A549 (cell line): ENCODE measurements at regions not wholly inside any gene's neighbourhood (a gene's known extent, or its start where the extent isn't known, plus 50 kb on each side); places are given as distances from the start of the nearest gene placed in this dataset.

Experiments
- ATAC-seq, 2 experiments: fragments of 200-7000 bp in 1 of 2; fragments of >200 bp in 1 of 2; cut with Nextera tagmentation in 1 of 2; cut with Tn5 transposase in 1 of 2; 3 replicates each; pipeline versions ENCODE4 v1.8.0 to v1.9.1; 2018 to 2020; ENCODE audit warnings: mild to moderate bottlenecking in 1 of 2, moderate library complexity in 1 of 2
- CTCF ChIA-PET: fragments of 300-600 bp; sonication (Branson Sonifier 250); formaldehyde crosslinking; extraction: SDS; loops from one replicate; lab custom pipeline; 2021; ENCODE audit warnings: antibody characterized with exemption, inconsistent platforms; lab: Yijun Ruan, JAX
- POLR2A ChIA-PET: fragments of 350-600 bp; formaldehyde crosslinking; extraction: SDS; loops from one replicate; lab custom pipeline; 2021; ENCODE audit warnings: antibody characterized with exemption, inconsistent platforms; lab: Yijun Ruan, JAX
- DNase-seq, 2 experiments: peaks; one replicate each; pipeline versions ENCODE4 v3.0.0 to v3.0.0-alpha.2; 2011 to 2016; ENCODE audit warnings: low read depth in 1 of 2, low spot score in 1 of 2
- FAIRE-seq: peaks from 2 replicates; lab custom pipeline; 2011; peaks lifted over from hg19 to GRCh38; lab: Jason Lieb, UNC
- H3K27ac ChIP-seq, 2 experiments: fragments of >200 bp; sonication (Bioruptor Twin); formaldehyde crosslinking; 3 replicates each; pipeline ENCODE4 v1.5.1; 2016 to 2017
- H3K4me1 ChIP-seq: fragments of >200 bp; sonication (Bioruptor Twin); formaldehyde crosslinking; 3 replicates; pipeline ENCODE4 v1.6.1; 2016
- H3K4me2 ChIP-seq: fragments of >200 bp; sonication (Bioruptor Twin); formaldehyde crosslinking; 3 replicates; pipeline ENCODE4 v1.6.1; 2016
- H3K4me3 ChIP-seq: fragments of >200 bp; sonication (Bioruptor Twin); formaldehyde crosslinking; 3 replicates; pipeline ENCODE4 v1.5.1; 2016
- H3K9me3 ChIP-seq: fragments of >200 bp; sonication (Bioruptor Twin); formaldehyde crosslinking; 3 replicates; pipeline ENCODE4 v1.6.1; 2016
- CBX8 ChIP-seq: fragments of 200-600 bp; sonication (generic); IDR thresholded peaks from 2 replicates; pipeline ENCODE4 v1.6.1; 2016
- CEBPB ChIP-seq, 2 experiments: fragments of >200 bp in 1 of 2; sonication (Bioruptor Twin) in 1 of 2; formaldehyde crosslinking in 1 of 2; IDR thresholded peaks; 2 replicates each; pipeline ENCODE4 v1.6.1; 2012 to 2016
- EHMT2 ChIP-seq: fragments of 200-600 bp; sonication (generic); IDR thresholded peaks from 2 replicates; pipeline ENCODE4 v1.6.1; 2016; ENCODE audit warnings: antibody characterized with exemption, low read depth, mild to moderate bottlenecking, moderate library complexity
- FOSB ChIP-seq: fragments of 250-450 bp; sonication (Bioruptor Pico); IDR thresholded peaks from 2 replicates; pipeline ENCODE4 v1.5.0; 2020; ENCODE audit warnings: mild to moderate bottlenecking, moderate library complexity
- FOXS1 ChIP-seq: fragments of 250-450 bp; sonication (Bioruptor Pico); IDR thresholded peaks from 2 replicates; pipeline ENCODE4 v1.5.0; 2020; ENCODE audit warnings: mild to moderate bottlenecking, moderate library complexity
- GATA3 ChIP-seq: IDR thresholded peaks from 2 replicates; pipeline ENCODE4 v1.6.1; 2012; ENCODE audit warnings: borderline replicate concordance
- HOXB13 ChIP-seq: fragments of 250-450 bp; sonication (Bioruptor Pico); IDR thresholded peaks from 2 replicates; pipeline ENCODE4 v1.5.0; 2020; ENCODE audit warnings: low read depth, mild to moderate bottlenecking, moderate library complexity
- JUN ChIP-seq, 2 experiments: fragments of >200 bp; sonication (Bioruptor Twin); formaldehyde crosslinking; IDR thresholded peaks; 2 replicates in 1 of 2; 3 replicates in 1 of 2; pipeline ENCODE4 v1.6.1; 2016 to 2017
- JUNB ChIP-seq: fragments of >200 bp; sonication (Bioruptor Twin); formaldehyde crosslinking; IDR thresholded peaks from 2 replicates; pipeline ENCODE4 v1.6.1; 2016
- NR3C1 ChIP-seq: fragments of >200 bp; sonication (Bioruptor Twin); formaldehyde crosslinking; IDR thresholded peaks from 3 replicates; pipeline ENCODE4 v1.6.1; 2017
- POLR2AphosphoS2 ChIP-seq: conservative IDR thresholded peaks from 2 replicates; pipeline ENCODE4 v1.6.1; 2012; ENCODE audit warnings: low read length, improper control_type of control experiment, inconsistent platforms
- RARB ChIP-seq: fragments of 250-450 bp; sonication (Bioruptor Pico); IDR thresholded peaks from 2 replicates; pipeline ENCODE4 v1.8.0; 2021; ENCODE audit warnings: mild to moderate bottlenecking, moderate library complexity
- RFX5 ChIP-seq: fragments of 450-650 bp; IDR thresholded peaks from 2 replicates; pipeline ENCODE4 v1.7.1; 2014; ENCODE audit warnings: antibody characterized with exemption, mild to moderate bottlenecking, moderate library complexity
- TP53 ChIP-seq: fragments of 250-450 bp; sonication (Bioruptor Pico); IDR thresholded peaks from 2 replicates; pipeline ENCODE4 v1.5.0; 2021; ENCODE audit warnings: mild to moderate bottlenecking, moderate library complexity
- ZC3H11A ChIP-seq: fragments of 450-650 bp; IDR thresholded peaks from 2 replicates; pipeline ENCODE4 v1.6.1; 2014; ENCODE audit warnings: antibody characterized with exemption, mild to moderate bottlenecking
- ZNF302 ChIP-seq: fragments of 250-450 bp; sonication (Bioruptor Pico); IDR thresholded peaks from 2 replicates; pipeline ENCODE4 v1.9.0; 2021; ENCODE audit warnings: inconsistent platforms, mild to moderate bottlenecking, moderate library complexity
- WGBS: methylation state at CpG from one replicate; pipeline ENCODE4 v1.1.6; 2017; ENCODE audit errors: missing lambda C conversion rate; 5-methylcytosine and 5-hydroxymethylcytosine counted together
- TF ChIP-seq, protein P1 (sequence below): fragments of 150-350 bp; IDR thresholded peaks from 2 replicates; pipeline ENCODE4 v1.6.1; 2014; ENCODE audit warnings: low read depth, mild to moderate bottlenecking, low read length
- TF ChIP-seq, protein P2 (sequence below): IDR thresholded peaks from 2 replicates; pipeline ENCODE4 v1.6.1; 2012; ENCODE audit warnings: low read depth, borderline replicate concordance
- TF ChIP-seq, protein P3 (sequence below): fragments of 250-450 bp; sonication (Bioruptor Pico); IDR thresholded peaks from 2 replicates; pipeline ENCODE4 v1.5.0; 2021; ENCODE audit warnings: mild to moderate bottlenecking, moderate library complexity, borderline replicate concordance
- TF ChIP-seq, protein P4 (sequence below): fragments of >200 bp; sonication (Bioruptor Twin); formaldehyde crosslinking; IDR thresholded peaks from 2 replicates; pipeline ENCODE4 v1.6.1; 2016
- TF ChIP-seq, protein P5 (sequence below): fragments of 450-650 bp; IDR thresholded peaks from 2 replicates; pipeline ENCODE4 v1.6.1; 2014; ENCODE audit warnings: antibody characterized with exemption
- TF ChIP-seq, protein P6 (sequence below): fragments of 200-600 bp; sonication (generic); IDR thresholded peaks from 2 replicates; pipeline ENCODE4 v1.6.1; 2016; ENCODE audit warnings: antibody characterized with exemption, mild to moderate bottlenecking, moderate library complexity

DNA sequence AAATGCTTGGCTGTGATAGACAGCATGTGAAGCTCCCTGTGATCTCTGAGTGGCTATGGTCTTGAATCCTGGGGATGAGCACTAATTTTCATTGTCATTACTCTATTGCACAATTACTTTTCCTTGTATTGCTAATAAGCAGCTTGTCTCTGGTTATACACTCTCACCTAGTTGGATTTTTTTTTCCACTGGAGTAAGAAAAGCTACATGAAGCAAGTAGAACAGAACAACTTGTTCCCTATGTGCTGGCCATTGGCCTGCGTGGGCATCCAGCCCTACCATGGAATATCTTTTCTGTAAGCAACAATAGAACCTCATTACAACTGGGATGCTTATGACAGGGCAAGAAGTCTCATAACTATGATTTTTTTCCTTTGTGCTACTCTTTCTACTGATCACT is 807.4 kb downstream of the TNS3 start:
- Histone ChIP-seq H3K4me2 (no peak overlapping the region), H3K4me3 (no peak overlapping the region), H3K9me3 (no peaks in the 10 kb centered on the region; the same call in 1 of the 3 replicates), H3K4me1 (no peaks in the 10 kb centered on the region)
- FAIRE-seq (no peak), ATAC-seq (no peak)
- no peak for TF ChIP-seq NR3C1
- TF ChIP-seq, protein P1, sequence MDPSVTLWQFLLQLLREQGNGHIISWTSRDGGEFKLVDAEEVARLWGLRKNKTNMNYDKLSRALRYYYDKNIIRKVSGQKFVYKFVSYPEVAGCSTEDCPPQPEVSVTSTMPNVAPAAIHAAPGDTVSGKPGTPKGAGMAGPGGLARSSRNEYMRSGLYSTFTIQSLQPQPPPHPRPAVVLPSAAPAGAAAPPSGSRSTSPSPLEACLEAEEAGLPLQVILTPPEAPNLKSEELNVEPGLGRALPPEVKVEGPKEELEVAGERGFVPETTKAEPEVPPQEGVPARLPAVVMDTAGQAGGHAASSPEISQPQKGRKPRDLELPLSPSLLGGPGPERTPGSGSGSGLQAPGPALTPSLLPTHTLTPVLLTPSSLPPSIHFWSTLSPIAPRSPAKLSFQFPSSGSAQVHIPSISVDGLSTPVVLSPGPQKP: no peak
- TF ChIP-seq ZNF302 (CRISPR knock-in tag): no peak
- TF ChIP-seq CBX8: no peak
- no peak for TF ChIP-seq RARB (CRISPR knock-in tag)
- no peak for TF ChIP-seq RFX5
- no peak for TF ChIP-seq TP53 (CRISPR knock-in tag)
- TF ChIP-seq, protein P2, sequence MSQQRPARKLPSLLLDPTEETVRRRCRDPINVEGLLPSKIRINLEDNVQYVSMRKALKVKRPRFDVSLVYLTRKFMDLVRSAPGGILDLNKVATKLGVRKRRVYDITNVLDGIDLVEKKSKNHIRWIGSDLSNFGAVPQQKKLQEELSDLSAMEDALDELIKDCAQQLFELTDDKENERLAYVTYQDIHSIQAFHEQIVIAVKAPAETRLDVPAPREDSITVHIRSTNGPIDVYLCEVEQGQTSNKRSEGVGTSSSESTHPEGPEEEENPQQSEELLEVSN: no peak
- no peak for TF ChIP-seq POLR2AphosphoS2
- TF ChIP-seq, protein P3, sequence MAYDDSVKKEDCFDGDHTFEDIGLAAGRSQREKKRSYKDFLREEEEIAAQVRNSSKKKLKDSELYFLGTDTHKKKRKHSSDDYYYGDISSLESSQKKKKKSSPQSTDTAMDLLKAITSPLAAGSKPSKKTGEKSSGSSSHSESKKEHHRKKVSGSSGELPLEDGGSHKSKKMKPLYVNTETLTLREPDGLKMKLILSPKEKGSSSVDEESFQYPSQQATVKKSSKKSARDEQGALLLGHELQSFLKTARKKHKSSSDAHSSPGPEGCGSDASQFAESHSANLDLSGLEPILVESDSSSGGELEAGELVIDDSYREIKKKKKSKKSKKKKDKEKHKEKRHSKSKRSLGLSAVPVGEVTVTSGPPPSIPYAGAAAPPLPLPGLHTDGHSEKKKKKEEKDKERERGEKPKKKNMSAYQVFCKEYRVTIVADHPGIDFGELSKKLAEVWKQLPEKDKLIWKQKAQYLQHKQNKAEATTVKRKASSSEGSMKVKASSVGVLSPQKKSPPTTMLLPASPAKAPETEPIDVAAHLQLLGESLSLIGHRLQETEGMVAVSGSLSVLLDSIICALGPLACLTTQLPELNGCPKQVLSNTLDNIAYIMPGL: no peak
- TF ChIP-seq, protein P4, sequence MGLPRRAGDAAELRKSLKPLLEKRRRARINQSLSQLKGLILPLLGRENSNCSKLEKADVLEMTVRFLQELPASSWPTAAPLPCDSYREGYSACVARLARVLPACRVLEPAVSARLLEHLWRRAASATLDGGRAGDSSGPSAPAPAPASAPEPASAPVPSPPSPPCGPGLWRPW: no peak
- no peak for TF ChIP-seq JUNB
- TF ChIP-seq, protein P5, sequence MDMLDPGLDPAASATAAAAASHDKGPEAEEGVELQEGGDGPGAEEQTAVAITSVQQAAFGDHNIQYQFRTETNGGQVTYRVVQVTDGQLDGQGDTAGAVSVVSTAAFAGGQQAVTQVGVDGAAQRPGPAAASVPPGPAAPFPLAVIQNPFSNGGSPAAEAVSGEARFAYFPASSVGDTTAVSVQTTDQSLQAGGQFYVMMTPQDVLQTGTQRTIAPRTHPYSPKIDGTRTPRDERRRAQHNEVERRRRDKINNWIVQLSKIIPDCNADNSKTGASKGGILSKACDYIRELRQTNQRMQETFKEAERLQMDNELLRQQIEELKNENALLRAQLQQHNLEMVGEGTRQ: no peak
- no peak for TF ChIP-seq GATA3
- TF ChIP-seq, all 56 proteins: peak for 0
- ChIA-PET CTCF (no interaction called here), POLR2A (no interaction called here)
- DNase-seq: no peak
- 50% methylated on average over 1 of the region's 1 CpG for WGBS
- no peak overlapping the region for H3K27ac ChIP-seq

DNA sequence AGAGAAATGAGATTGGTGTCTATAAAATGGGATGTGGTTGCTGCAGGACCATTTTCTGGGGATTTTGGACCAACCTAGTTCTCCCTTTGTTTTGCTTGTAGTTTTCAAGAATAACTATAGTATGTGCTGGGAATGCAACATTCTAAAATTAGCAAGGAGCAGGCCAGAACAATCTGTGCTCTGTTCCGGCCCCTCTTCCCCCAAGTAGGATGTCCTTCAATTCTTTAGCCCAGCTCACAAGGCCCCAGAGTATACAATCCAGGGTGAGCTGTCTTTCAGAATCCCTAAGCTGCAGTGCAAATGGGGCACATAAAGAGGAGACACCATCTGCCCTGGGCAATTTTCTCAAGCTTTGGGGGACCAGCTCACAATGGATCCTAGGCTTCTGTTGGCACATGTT is 809.1 kb downstream of the TNS3 start:
- ChIA-PET POLR2A (no interaction called here), CTCF (interaction anchor here (0.7 kb wide), 1 partner anchor 14 kb away, joined by 3 read pairs; no protein-coding TSS in a partner anchor)
- Histone ChIP-seq H3K4me1 (no peaks in the 10 kb centered on the region), H3K4me2 (no peak overlapping the region), H3K27ac (no peak overlapping the region), H3K9me3 (0 out of 3 replicates have a peak, but pooled peaks cover 5% of the 10 kb centered on the region), H3K4me3 (no peak overlapping the region)
- 65% methylated on average over 1 of the region's 1 CpG for WGBS
- no peak for TF ChIP-seq EHMT2
- no peak for TF ChIP-seq JUN (IDR thresholded peaks at IDR 0.05)
- no peak for TF ChIP-seq ZC3H11A
- no peak for TF ChIP-seq HOXB13 (CRISPR knock-in tag)
- TF ChIP-seq CEBPB (IDR thresholded peaks at IDR 0.05): no peak
- TF ChIP-seq POLR2AphosphoS2: no peak
- TF ChIP-seq, protein P6, sequence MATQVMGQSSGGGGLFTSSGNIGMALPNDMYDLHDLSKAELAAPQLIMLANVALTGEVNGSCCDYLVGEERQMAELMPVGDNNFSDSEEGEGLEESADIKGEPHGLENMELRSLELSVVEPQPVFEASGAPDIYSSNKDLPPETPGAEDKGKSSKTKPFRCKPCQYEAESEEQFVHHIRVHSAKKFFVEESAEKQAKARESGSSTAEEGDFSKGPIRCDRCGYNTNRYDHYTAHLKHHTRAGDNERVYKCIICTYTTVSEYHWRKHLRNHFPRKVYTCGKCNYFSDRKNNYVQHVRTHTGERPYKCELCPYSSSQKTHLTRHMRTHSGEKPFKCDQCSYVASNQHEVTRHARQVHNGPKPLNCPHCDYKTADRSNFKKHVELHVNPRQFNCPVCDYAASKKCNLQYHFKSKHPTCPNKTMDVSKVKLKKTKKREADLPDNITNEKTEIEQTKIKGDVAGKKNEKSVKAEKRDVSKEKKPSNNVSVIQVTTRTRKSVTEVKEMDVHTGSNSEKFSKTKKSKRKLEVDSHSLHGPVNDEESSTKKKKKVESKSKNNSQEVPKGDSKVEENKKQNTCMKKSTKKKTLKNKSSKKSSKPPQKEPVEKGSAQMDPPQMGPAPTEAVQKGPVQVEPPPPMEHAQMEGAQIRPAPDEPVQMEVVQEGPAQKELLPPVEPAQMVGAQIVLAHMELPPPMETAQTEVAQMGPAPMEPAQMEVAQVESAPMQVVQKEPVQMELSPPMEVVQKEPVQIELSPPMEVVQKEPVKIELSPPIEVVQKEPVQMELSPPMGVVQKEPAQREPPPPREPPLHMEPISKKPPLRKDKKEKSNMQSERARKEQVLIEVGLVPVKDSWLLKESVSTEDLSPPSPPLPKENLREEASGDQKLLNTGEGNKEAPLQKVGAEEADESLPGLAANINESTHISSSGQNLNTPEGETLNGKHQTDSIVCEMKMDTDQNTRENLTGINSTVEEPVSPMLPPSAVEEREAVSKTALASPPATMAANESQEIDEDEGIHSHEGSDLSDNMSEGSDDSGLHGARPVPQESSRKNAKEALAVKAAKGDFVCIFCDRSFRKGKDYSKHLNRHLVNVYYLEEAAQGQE: no peak
- no peak for TF ChIP-seq FOXS1 (CRISPR knock-in tag)
- TF ChIP-seq, protein P5: no peak
- no peak for TF ChIP-seq FOSB (CRISPR knock-in tag)
- no peak for FAIRE-seq
- no peak for ATAC-seq
- no peak for DNase-seq
